Stimulated activated memory B cell treated with anti-CD40 and anti-IgM and Interleukin-4, amounts not matched to agents 10 μg/mL and 1 μg/mL and 100 μg/mL, for 72 hours (primary cell): ENCODE measurements at regions not wholly inside any gene's neighbourhood (a gene's known extent, or its start where the extent isn't known, plus 50 kb on each side); places are given as distances from the start of the nearest gene placed in this dataset.

ENCODE experiments used
- ATAC-seq: fragments of 150-1000 bp; cut with Tn5 transposase; 2 replicates; pipeline ENCODE4 v1.10.0; 2021
- H3K27ac Mint-ChIP-seq: one replicate; pipeline ENCODE4 v1.8.0; 2022; ENCODE audit warnings: mild to moderate bottlenecking, mixed read lengths
- H3K27me3 Mint-ChIP-seq: one replicate; pipeline ENCODE4 v1.8.0; 2022; ENCODE audit warnings: mixed read lengths
- H3K36me3 Mint-ChIP-seq: one replicate; pipeline ENCODE4 v1.8.0; 2022; ENCODE audit warnings: mixed read lengths
- H3K4me1 Mint-ChIP-seq: one replicate; pipeline ENCODE4 v1.8.0; 2022; ENCODE audit warnings: mixed read lengths
- H3K4me3 Mint-ChIP-seq: one replicate; pipeline ENCODE4 v1.8.0; 2022; ENCODE audit warnings: mild to moderate bottlenecking, moderate library complexity, mixed read lengths
- H3K9me3 Mint-ChIP-seq: one replicate; pipeline ENCODE4 v1.8.0; 2022; ENCODE audit warnings: mixed read lengths

GRCh38 chr22:49380828-49381114 is 446.9 kb downstream of the BRD1 start:
- H3K27ac Mint-ChIP-seq, result no peak overlapping the region
- H3K27me3 Mint-ChIP-seq, result no peaks in the 10 kb centered on the region
- ATAC-seq, result no peak
- H3K4me1 Mint-ChIP-seq, result peaks cover 25% of the 10 kb centered on the region
- no peak overlapping the region for H3K4me3 Mint-ChIP-seq
- H3K9me3 Mint-ChIP-seq, result peaks cover 23% of the 10 kb centered on the region
- H3K36me3 Mint-ChIP-seq, result no peaks in the 10 kb centered on the region

GRCh38 chr22:49380095-49380827 is 447.4 kb downstream of the BRD1 start:
- no peak overlapping the region for H3K27ac Mint-ChIP-seq
- peaks cover 23% of the 10 kb centered on the region for H3K9me3 Mint-ChIP-seq
- no peak overlapping the region for H3K4me3 Mint-ChIP-seq
- H3K4me1 Mint-ChIP-seq, result peaks cover 25% of the 10 kb centered on the region
- no peak for ATAC-seq
- no peaks in the 10 kb centered on the region for H3K27me3 Mint-ChIP-seq
- no peaks in the 10 kb centered on the region for H3K36me3 Mint-ChIP-seq

- no peak overlapping the region for H3K4me3 Mint-ChIP-seq
- H3K36me3 Mint-ChIP-seq, result no peaks in the 10 kb centered on the region
- ATAC-seq, result no peak
These were observed 450.4 kb downstream of the BRD1 start for GRCh38 chr22:49377306-49377705.

GRCh38 chr22:49373801-49374226 is 453.9 kb downstream of the BRD1 start:
- H3K4me3 Mint-ChIP-seq, result no peak overlapping the region
- H3K27ac Mint-ChIP-seq, result no peak overlapping the region
- peaks cover 6% of the 10 kb centered on the region for H3K9me3 Mint-ChIP-seq
- no peaks in the 10 kb centered on the region for H3K36me3 Mint-ChIP-seq
- no peaks in the 10 kb centered on the region for H3K4me1 Mint-ChIP-seq
- no peak for ATAC-seq
- H3K27me3 Mint-ChIP-seq, result peaks cover 30% of the 10 kb centered on the region

More at GRCh38 chr22:49377306-49377705, 450.4 kb downstream of the BRD1 start:
- Mint-ChIP-seq H3K4me1 (peaks cover 25% of the 10 kb centered on the region), H3K27ac (no peak overlapping the region), H3K9me3 (peaks cover 25% of the 10 kb centered on the region), H3K27me3 (peaks cover 12% of the 10 kb centered on the region)

- H3K9me3 Mint-ChIP-seq, result peaks cover 4% of the 10 kb centered on the region
- H3K36me3 Mint-ChIP-seq, result no peaks in the 10 kb centered on the region
- H3K4me3 Mint-ChIP-seq, result no peak overlapping the region
- no peaks in the 10 kb centered on the region for H3K4me1 Mint-ChIP-seq
- ATAC-seq, result no peak
- H3K27me3 Mint-ChIP-seq, result peaks cover 35% of the 10 kb centered on the region
- H3K27ac Mint-ChIP-seq, result no peak overlapping the region
These were observed 454.4 kb downstream of the BRD1 start for GRCh38 chr22:49373289-49373666.

GRCh38 chr22:49372530-49373288 is 455.0 kb downstream of the BRD1 start:
- peaks cover 40% of the 10 kb centered on the region for H3K27me3 Mint-ChIP-seq
- ATAC-seq, result peak; percentile 35
- peaks cover 4% of the 10 kb centered on the region for H3K9me3 Mint-ChIP-seq
- H3K4me1 Mint-ChIP-seq, result no peaks in the 10 kb centered on the region
- H3K4me3 Mint-ChIP-seq, result no peak overlapping the region
- H3K36me3 Mint-ChIP-seq, result no peaks in the 10 kb centered on the region
- H3K27ac Mint-ChIP-seq, result no peak overlapping the region

- no peak overlapping the region for H3K4me3 Mint-ChIP-seq
- H3K27ac Mint-ChIP-seq, result no peak overlapping the region
- H3K27me3 Mint-ChIP-seq, result peaks cover 40% of the 10 kb centered on the region
- no peaks in the 10 kb centered on the region for H3K4me1 Mint-ChIP-seq
- H3K36me3 Mint-ChIP-seq, result no peaks in the 10 kb centered on the region
- ATAC-seq, result no peak
- H3K9me3 Mint-ChIP-seq, result peaks cover 4% of the 10 kb centered on the region
These were observed 455.6 kb downstream of the BRD1 start for GRCh38 chr22:49372111-49372529.

- Mint-ChIP-seq H3K27ac (no peak overlapping the region), H3K4me3 (no peak overlapping the region), H3K36me3 (no peaks in the 10 kb centered on the region), H3K27me3 (peaks cover 40% of the 10 kb centered on the region), H3K4me1 (no peaks in the 10 kb centered on the region), H3K9me3 (peaks cover 4% of the 10 kb centered on the region)
- no peak for ATAC-seq
These were observed 456.2 kb downstream of the BRD1 start for GRCh38 chr22:49371325-49372110.

- no peaks in the 10 kb centered on the region for H3K36me3 Mint-ChIP-seq
- H3K27me3 Mint-ChIP-seq, result peaks cover 48% of the 10 kb centered on the region
- H3K9me3 Mint-ChIP-seq, result peaks cover 4% of the 10 kb centered on the region
- H3K4me1 Mint-ChIP-seq, result no peaks in the 10 kb centered on the region
- no peak overlapping the region for H3K4me3 Mint-ChIP-seq
- no peak overlapping the region for H3K27ac Mint-ChIP-seq
- ATAC-seq, result no peak
These were observed 456.9 kb downstream of the BRD1 start for GRCh38 chr22:49370627-49371301.

- H3K4me3 Mint-ChIP-seq, result no peak overlapping the region
- H3K27ac Mint-ChIP-seq, result no peak overlapping the region
- ATAC-seq, result no peak
- peaks cover 53% of the 10 kb centered on the region for H3K27me3 Mint-ChIP-seq
- peaks cover 2% of the 10 kb centered on the region for H3K9me3 Mint-ChIP-seq
- H3K36me3 Mint-ChIP-seq, result no peaks in the 10 kb centered on the region
- no peaks in the 10 kb centered on the region for H3K4me1 Mint-ChIP-seq
These were observed 457.7 kb downstream of the BRD1 start for GRCh38 chr22:49369726-49370626.

GRCh38 chr22:49368976-49369725 is 458.5 kb downstream of the BRD1 start:
- no peak for ATAC-seq
- H3K4me3 Mint-ChIP-seq, result no peak overlapping the region
- no peak overlapping the region for H3K27ac Mint-ChIP-seq
- peaks cover 53% of the 10 kb centered on the region for H3K27me3 Mint-ChIP-seq
- H3K9me3 Mint-ChIP-seq, result no peaks in the 10 kb centered on the region
- no peaks in the 10 kb centered on the region for H3K36me3 Mint-ChIP-seq
- H3K4me1 Mint-ChIP-seq, result no peaks in the 10 kb centered on the region

- H3K9me3 Mint-ChIP-seq, result no peaks in the 10 kb centered on the region
- no peaks in the 10 kb centered on the region for H3K4me1 Mint-ChIP-seq
- H3K27ac Mint-ChIP-seq, result no peak overlapping the region
These were observed 459.3 kb downstream of the BRD1 start for GRCh38 chr22:49368221-49368975.

GRCh38 chr22:49367041-49367697 is 460.5 kb downstream of the BRD1 start:
- Mint-ChIP-seq H3K27ac (no peak overlapping the region), H3K4me3 (no peak overlapping the region), H3K4me1 (no peaks in the 10 kb centered on the region), H3K9me3 (no peaks in the 10 kb centered on the region), H3K36me3 (no peaks in the 10 kb centered on the region), H3K27me3 (peaks cover 40% of the 10 kb centered on the region)
- no peak for ATAC-seq

More at GRCh38 chr22:49368221-49368975, 459.3 kb downstream of the BRD1 start:
- no peak overlapping the region for H3K4me3 Mint-ChIP-seq
- no peak for ATAC-seq
- peaks cover 52% of the 10 kb centered on the region for H3K27me3 Mint-ChIP-seq
- no peaks in the 10 kb centered on the region for H3K36me3 Mint-ChIP-seq
